Suprapubic skin (tissue), 4 donors: ENCODE measurements at regions not wholly inside any gene's neighbourhood (a gene's known extent, or its start where the extent isn't known, plus 50 kb on each side); places are given as distances from the start of the nearest gene placed in this dataset.

ENCODE experiments used
- DNase-seq, 2 donors: peaks; one replicate each; pipeline ENCODE4 v3.0.0-alpha.2; 2019; ENCODE audit warnings: low spot score in 2 of 2
- H3K27ac ChIP-seq: fragments of 200-600 bp; sonication (generic); one replicate; pipeline ENCODE4 v1.5.1; 2019
- H3K27me3 ChIP-seq: fragments of 200-600 bp; sonication (generic); one replicate; pipeline ENCODE4 v1.5.1; 2019
- H3K36me3 ChIP-seq: fragments of 200-600 bp; sonication (generic); one replicate; pipeline ENCODE4 v1.5.1; 2019
- H3K4me1 ChIP-seq: fragments of 200-600 bp; sonication (generic); one replicate; pipeline ENCODE4 v1.5.1; 2019
- H3K4me3 ChIP-seq: fragments of 200-600 bp; sonication (generic); one replicate; pipeline ENCODE4 v1.5.1; 2019; ENCODE audit warnings: mild to moderate bottlenecking
- H3K9me3 ChIP-seq: fragments of 200-600 bp; sonication (generic); one replicate; pipeline ENCODE4 v1.5.1; 2019
- CTCF ChIP-seq, 2 donors: fragments of 200-600 bp in 1 of 2; fragments of 450-650 bp in 1 of 2; sonication (generic) in 1 of 2; IDR thresholded peaks; one replicate each; pipeline ENCODE4 v1.5.1; 2016 to 2019; ENCODE audit warnings: antibody characterized with exemption in 2 of 2, mild to moderate bottlenecking in 1 of 2, moderate library complexity in 1 of 2
- EP300 ChIP-seq: sonication (generic); formaldehyde crosslinking; IDR thresholded peaks from one replicate; pipeline ENCODE4 v1.6.1; 2017; ENCODE audit warnings: antibody characterized with exemption
- POLR2A ChIP-seq, 2 donors: fragments of 450-650 bp; IDR thresholded peaks; one replicate each; pipeline ENCODE4 v1.6.1; 2017; ENCODE audit warnings: antibody characterized with exemption in 2 of 2, mild to moderate bottlenecking in 2 of 2, moderate library complexity in 2 of 2
- POLR2AphosphoS5 ChIP-seq, 3 donors: sonication (generic); formaldehyde crosslinking; IDR thresholded peaks; one replicate each; pipeline ENCODE4 v1.6.1; 2017; ENCODE audit warnings: antibody characterized with exemption in 3 of 3
- WGBS: methylation state at CpG from one replicate; pipeline ENCODE4 v1.1.5; 2018; 5-methylcytosine and 5-hydroxymethylcytosine counted together

- TF ChIP-seq EP300 (no peak), POLR2A (IDR thresholded peaks at IDR 0.05) (no peak), CTCF (IDR thresholded peaks at IDR 0.05) (no peak), POLR2AphosphoS5 (IDR thresholded peaks at IDR 0.05) (no peak)
- Histone ChIP-seq H3K36me3 (no peaks in the 10 kb centered on the region), H3K4me1 (no peaks in the 10 kb centered on the region), H3K4me3 (no peak overlapping the region), H3K27me3 (no peaks in the 10 kb centered on the region), H3K27ac (no peak overlapping the region), H3K9me3 (no peaks in the 10 kb centered on the region)
- no peak for DNase-seq
- WGBS, result 53% methylated on average over 3 of the region's 3 CpGs
These were observed 115.6 kb upstream of the B3GAT2 start for GRCh38 chr6:71072508-71072907.

GRCh38 chr6:71077655-71078054, 120.8 kb upstream of the B3GAT2 start:
- H3K4me1 ChIP-seq, result peaks cover 5% of the 10 kb centered on the region
- H3K27ac ChIP-seq, result no peak overlapping the region
- H3K36me3 ChIP-seq, result no peaks in the 10 kb centered on the region
- peaks cover 4% of the 10 kb centered on the region for H3K9me3 ChIP-seq
- 93% methylated on average over 2 of the region's 2 CpGs for WGBS
- H3K4me3 ChIP-seq, result no peak overlapping the region
- H3K27me3 ChIP-seq, result no peaks in the 10 kb centered on the region
- DNase-seq, result no peak
- TF ChIP-seq EP300 (no peak), CTCF (IDR thresholded peaks at IDR 0.05) (no peak), POLR2AphosphoS5 (IDR thresholded peaks at IDR 0.05) (no peak), POLR2A (IDR thresholded peaks at IDR 0.05) (no peak)

GRCh38 chr6:71079677-71080076, 122.8 kb upstream of the B3GAT2 start:
- Histone ChIP-seq H3K36me3 (no peaks in the 10 kb centered on the region), H3K27me3 (no peaks in the 10 kb centered on the region), H3K9me3 (peaks cover 4% of the 10 kb centered on the region), H3K4me3 (no peak overlapping the region), H3K27ac (no peak overlapping the region), H3K4me1 (peaks cover 5% of the 10 kb centered on the region)
- DNase-seq, result no peak
- WGBS, result 93% methylated on average over 1 of the region's 1 CpG
- TF ChIP-seq POLR2AphosphoS5 (IDR thresholded peaks at IDR 0.05) (no peak), CTCF (IDR thresholded peaks at IDR 0.05) (no peak), POLR2A (IDR thresholded peaks at IDR 0.05) (no peak), EP300 (no peak)

GRCh38 chr6:71080133-71080532, 123.3 kb upstream of the B3GAT2 start:
- TF ChIP-seq POLR2AphosphoS5 (IDR thresholded peaks at IDR 0.05), result no peak
- TF ChIP-seq POLR2A (IDR thresholded peaks at IDR 0.05), result no peak
- TF ChIP-seq EP300, result no peak
- no peak for TF ChIP-seq CTCF (IDR thresholded peaks at IDR 0.05)
- no peaks in the 10 kb centered on the region for H3K36me3 ChIP-seq
- no peak for DNase-seq
- H3K9me3 ChIP-seq, result peaks cover 4% of the 10 kb centered on the region
- H3K4me1 ChIP-seq, result peaks cover 5% of the 10 kb centered on the region
- 70% methylated on average over 2 of the region's 2 CpGs for WGBS
- H3K4me3 ChIP-seq, result no peak overlapping the region
- no peaks in the 10 kb centered on the region for H3K27me3 ChIP-seq
- no peak overlapping the region for H3K27ac ChIP-seq

GRCh38 chr6:71080826-71081225, 124.0 kb upstream of the B3GAT2 start:
- TF ChIP-seq POLR2AphosphoS5 (IDR thresholded peaks at IDR 0.05) (no peak), EP300 (no peak), POLR2A (IDR thresholded peaks at IDR 0.05) (no peak), CTCF (IDR thresholded peaks at IDR 0.05) (no peak)
- Histone ChIP-seq H3K4me1 (peaks cover 5% of the 10 kb centered on the region), H3K9me3 (peaks cover 4% of the 10 kb centered on the region), H3K36me3 (no peaks in the 10 kb centered on the region), H3K27ac (no peak overlapping the region), H3K4me3 (no peak overlapping the region), H3K27me3 (no peaks in the 10 kb centered on the region)
- WGBS, result 36% methylated on average over 4 of the region's 4 CpGs
- no peak for DNase-seq
